Liver (tissue), 7 donors: ENCODE measurements at regions not wholly inside any gene's neighbourhood (a gene's known extent, or its start where the extent isn't known, plus 50 kb on each side); places are given as distances from the start of the nearest gene placed in this dataset.

Experiments
- DNase-seq: peaks from one replicate; pipeline ENCODE4 v3.0.0-alpha.2; 2017; ENCODE audit warnings: low spot score
- H3K27ac ChIP-seq, 2 donors: one replicate each; pipeline ENCODE4 v1.7.0; 2013; ENCODE audit warnings: inconsistent platforms in 2 of 2, low read length in 2 of 2, control low read depth in 1 of 2, low read depth in 1 of 2, mild to moderate bottlenecking in 1 of 2
- H3K27me3 ChIP-seq, 4 donors: one replicate each; pipeline versions ENCODE4 v1.6.1 to v1.7.0; 2013; ENCODE audit warnings: low read length in 3 of 4, inconsistent platforms in 1 of 4, mild to moderate bottlenecking in 1 of 4, moderate library complexity in 1 of 4; ENCODE audit not compliant: control insufficient read depth in 4 of 4, insufficient read depth in 4 of 4
- H3K36me3 ChIP-seq, 4 donors: one replicate each; pipeline versions ENCODE4 v1.6.1 to v1.7.0; 2013; ENCODE audit warnings: low read length in 3 of 4, mild to moderate bottlenecking in 3 of 4, low read depth in 1 of 4, moderate library complexity in 1 of 4; ENCODE audit not compliant: control insufficient read depth in 4 of 4, insufficient read depth in 3 of 4
- H3K4me1 ChIP-seq, 4 donors: one replicate each; pipeline versions ENCODE4 v1.6.1 to v1.7.0; 2013; ENCODE audit warnings: low read length in 3 of 4, mild to moderate bottlenecking in 3 of 4, moderate library complexity in 1 of 4; ENCODE audit not compliant: control insufficient read depth in 4 of 4, insufficient read depth in 4 of 4
- H3K4me3 ChIP-seq, 3 donors: one replicate each; pipeline versions ENCODE4 v1.6.1 to v1.7.0; 2013; ENCODE audit warnings: low read length in 3 of 3, control low read depth in 1 of 3, low read depth in 1 of 3, mild to moderate bottlenecking in 1 of 3
- H3K9ac ChIP-seq, 2 donors: one replicate each; pipeline ENCODE4 v1.7.0; 2013; ENCODE audit warnings: low read length in 2 of 2, mild to moderate bottlenecking in 2 of 2, moderate library complexity in 2 of 2, control low read depth in 1 of 2, low read depth in 1 of 2
- H3K9me3 ChIP-seq, 4 donors: one replicate each; pipeline versions ENCODE4 v1.6.1 to v1.7.0; 2013; ENCODE audit warnings: low read length in 3 of 4; ENCODE audit not compliant: control insufficient read depth in 4 of 4
- EGR1 ChIP-seq, 2 donors: IDR thresholded peaks; 2 replicates each; pipeline ENCODE4 v1.6.1; 2016 to 2018; ENCODE audit warnings: antibody characterized with exemption in 2 of 2, low read depth in 2 of 2
- FOXA2 ChIP-seq: IDR thresholded peaks from 2 replicates; pipeline ENCODE4 v1.6.1; 2016; ENCODE audit warnings: antibody characterized with exemption
- GABPA ChIP-seq, 2 donors: IDR thresholded peaks in 1 of 2; conservative IDR thresholded peaks in 1 of 2; 2 replicates each; pipeline ENCODE4 v1.6.1; 2016; ENCODE audit warnings: antibody characterized with exemption in 2 of 2, mild to moderate bottlenecking in 1 of 2, moderate library complexity in 1 of 2
- HNF4A ChIP-seq, 2 donors: conservative IDR thresholded peaks; 2 replicates each; pipeline ENCODE4 v1.6.1; 2016; ENCODE audit warnings: antibody characterized with exemption in 2 of 2, mild to moderate bottlenecking in 2 of 2
- HNF4G ChIP-seq: IDR thresholded peaks from 2 replicates; pipeline ENCODE4 v1.6.1; 2016; ENCODE audit warnings: antibody characterized with exemption
- JUND ChIP-seq, 2 donors: IDR thresholded peaks; 2 replicates each; pipeline ENCODE4 v1.6.1; 2016; ENCODE audit warnings: antibody characterized with exemption in 2 of 2
- NR2F2 ChIP-seq: IDR thresholded peaks from 2 replicates; pipeline ENCODE4 v1.6.1; 2016; ENCODE audit warnings: antibody characterized with exemption
- RAD21 ChIP-seq, 2 donors: IDR thresholded peaks; 2 replicates each; pipeline ENCODE4 v1.6.1; 2016; ENCODE audit warnings: antibody characterized with exemption in 2 of 2, mild to moderate bottlenecking in 2 of 2
- RXRA ChIP-seq, 2 donors: IDR thresholded peaks; 2 replicates each; pipeline ENCODE4 v1.6.1; 2017 to 2018; ENCODE audit warnings: antibody characterized with exemption in 2 of 2, mild to moderate bottlenecking in 1 of 2
- YY1 ChIP-seq: IDR thresholded peaks from 2 replicates; pipeline ENCODE4 v1.6.1; 2016; ENCODE audit warnings: antibody characterized with exemption, mild to moderate bottlenecking
- WGBS: extraction: QIAGEN DNeasy Blood & Tissue Kit; methylation state at CpG from one replicate; pipeline ENCODE4 v1.1.7; 2013; 5-methylcytosine and 5-hydroxymethylcytosine counted together
- TF ChIP-seq, protein P1 (sequence below): IDR thresholded peaks from 2 replicates; pipeline ENCODE4 v1.6.1; 2016; ENCODE audit warnings: antibody characterized with exemption
- TF ChIP-seq, protein P2 (sequence below): IDR thresholded peaks from 2 replicates; pipeline ENCODE4 v1.6.1; 2016; ENCODE audit warnings: antibody characterized with exemption
- donor health status: healthy.
- donor health status: healthy.
- donor health status: healthy.
- donor health status: healthy.

DNA sequence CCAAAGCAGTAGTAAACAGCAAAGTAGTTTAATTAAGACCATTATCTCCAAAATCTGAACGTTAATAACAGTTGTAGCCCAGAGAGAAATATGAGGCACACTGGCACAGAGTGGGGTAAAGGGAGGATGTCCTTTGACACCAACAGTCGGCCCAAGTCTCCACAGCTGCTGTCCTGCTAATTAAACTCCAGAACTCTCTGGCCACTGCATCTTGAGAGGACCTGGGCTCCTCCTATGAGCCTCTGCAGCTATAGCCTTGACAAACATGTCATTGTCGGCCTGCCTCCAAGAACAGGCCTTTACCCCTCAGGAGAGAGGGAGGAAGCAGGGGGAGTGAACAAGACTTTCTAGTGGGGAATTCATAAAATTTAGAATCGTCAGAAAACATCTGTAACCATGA lies 1170.4 kb downstream of the UQCRFS1 start (continued):
- TF ChIP-seq, protein P1, sequence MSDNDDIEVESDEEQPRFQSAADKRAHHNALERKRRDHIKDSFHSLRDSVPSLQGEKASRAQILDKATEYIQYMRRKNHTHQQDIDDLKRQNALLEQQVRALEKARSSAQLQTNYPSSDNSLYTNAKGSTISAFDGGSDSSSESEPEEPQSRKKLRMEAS: no peak

DNA sequence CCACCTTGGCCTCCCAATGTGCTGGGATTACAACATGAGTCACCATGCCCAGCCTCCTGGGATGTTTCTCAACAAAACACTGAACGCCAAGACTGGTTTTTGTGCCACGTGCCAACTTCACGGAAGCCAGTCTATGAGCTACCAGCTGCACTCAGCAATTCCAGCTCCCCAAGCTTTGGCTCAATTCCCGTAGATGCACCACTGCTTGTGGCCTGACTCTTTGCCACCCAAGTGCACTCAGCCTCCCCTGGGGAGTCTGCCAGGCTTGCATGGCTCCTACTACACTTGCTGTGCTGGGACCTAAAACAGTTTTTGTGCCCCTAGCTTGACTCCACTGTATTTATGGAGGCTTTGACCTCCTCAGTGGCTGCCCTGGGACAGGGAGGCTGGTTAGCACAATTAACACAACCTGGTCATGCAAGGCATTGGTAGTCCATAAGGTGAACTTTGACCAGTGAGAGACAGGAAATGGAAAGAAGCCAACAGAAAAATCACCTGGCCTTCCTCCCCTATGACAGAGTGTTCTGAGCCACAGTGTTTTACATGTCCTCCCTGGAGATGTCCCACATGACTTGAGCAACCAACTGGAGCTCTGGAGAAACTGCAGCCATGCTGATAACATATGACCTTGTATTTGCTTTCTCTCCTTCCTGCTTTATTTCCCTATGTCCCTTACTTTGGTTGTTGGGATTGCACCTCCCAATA lies 1173.1 kb downstream of the UQCRFS1 start:
- 64% methylated on average over 4 of the region's 4 CpGs for WGBS
- H3K4me3 ChIP-seq: no peak overlapping the region
- no peak for DNase-seq
- no peak for TF ChIP-seq HNF4A (conservative IDR thresholded peaks at IDR 0.05)
- H3K9ac ChIP-seq: no peak overlapping the region
- no peaks in the 10 kb centered on the region for H3K4me1 ChIP-seq
- H3K36me3 ChIP-seq: no peaks in the 10 kb centered on the region
- no peak overlapping the region for H3K27ac ChIP-seq
- peaks cover 0 to 5% (median 3%) of the 10 kb centered on the region in 4 donors for H3K9me3 ChIP-seq
- no peaks in the 10 kb centered on the region for H3K27me3 ChIP-seq

DNA sequence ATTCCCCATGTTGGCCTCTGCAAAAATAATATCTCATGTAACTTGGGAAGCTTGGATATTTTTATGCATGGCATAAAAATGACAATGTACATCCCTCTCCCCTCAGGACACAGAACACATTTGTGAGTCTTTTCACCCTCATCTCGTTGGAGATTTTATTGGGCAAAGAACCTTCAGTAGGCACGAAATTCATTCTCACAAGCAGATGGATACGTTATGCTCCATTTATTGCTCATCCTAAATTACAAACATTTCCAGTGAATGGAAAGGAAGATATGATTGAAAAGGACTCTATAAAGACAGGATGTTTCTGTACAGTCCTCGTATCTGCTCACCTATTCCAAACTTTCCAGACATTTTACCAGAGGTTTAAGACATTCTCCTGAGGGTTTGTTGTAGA lies 1175.8 kb downstream of the UQCRFS1 start:
- no peak for DNase-seq
- WGBS: 45% methylated on average over 4 of the region's 4 CpGs
- no peak overlapping the region for H3K9ac ChIP-seq
- peaks cover 0 to 5% (median 3%) of the 10 kb centered on the region in 4 donors for H3K9me3 ChIP-seq
- TF ChIP-seq JUND (IDR thresholded peaks at IDR 0.05) (no peak), EGR1 (IDR thresholded peaks at IDR 0.05; ENCODE audit: low read depth in 2 of 2) (no peak), GABPA (IDR thresholded peaks at IDR 0.05 in 1 of 2, conservative IDR thresholded peaks at IDR 0.05 in 1 of 2) (no peak), RAD21 (IDR thresholded peaks at IDR 0.05) (no peak), YY1 (no peak), RXRA (IDR thresholded peaks at IDR 0.05) (no peak), NR2F2 (no peak), FOXA2 (no peak)
- TF ChIP-seq, protein P2, sequence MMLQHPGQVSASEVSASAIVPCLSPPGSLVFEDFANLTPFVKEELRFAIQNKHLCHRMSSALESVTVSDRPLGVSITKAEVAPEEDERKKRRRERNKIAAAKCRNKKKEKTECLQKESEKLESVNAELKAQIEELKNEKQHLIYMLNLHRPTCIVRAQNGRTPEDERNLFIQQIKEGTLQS: no peak
- TF ChIP-seq, protein P1: no peak
- no peak overlapping the region for H3K4me3 ChIP-seq
- H3K27me3 ChIP-seq: no peaks in the 10 kb centered on the region
- H3K36me3 ChIP-seq: no peaks in the 10 kb centered on the region
- H3K27ac ChIP-seq: no peak overlapping the region
- H3K4me1 ChIP-seq: no peaks in the 10 kb centered on the region

DNA sequence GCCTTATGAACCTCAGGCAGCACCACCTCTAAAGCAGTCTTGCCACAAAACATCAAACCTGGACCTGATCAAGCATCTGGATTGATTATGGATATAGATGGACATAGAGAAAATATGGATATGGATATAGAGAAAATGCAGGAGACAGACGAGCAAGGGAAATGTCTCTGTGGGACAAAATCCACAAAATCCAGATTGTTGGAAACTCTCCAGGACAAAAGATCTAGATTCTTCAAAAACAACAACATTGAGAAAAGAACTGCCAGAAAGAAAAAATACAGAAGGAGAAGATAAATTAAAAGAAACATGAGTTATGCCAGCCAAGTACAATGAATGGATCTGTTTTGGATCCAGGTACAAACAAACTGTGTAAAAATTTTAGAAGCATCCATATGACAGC lies 1176.5 kb downstream of the UQCRFS1 start:
- peaks cover 0 to 3% (median 2%) of the 10 kb centered on the region in 4 donors for H3K9me3 ChIP-seq
- DNase-seq: no peak
- H3K36me3 ChIP-seq: no peaks in the 10 kb centered on the region
- H3K9ac ChIP-seq: no peak overlapping the region
- TF ChIP-seq RXRA (IDR thresholded peaks at IDR 0.05) (no peak), HNF4G (no peak), NR2F2 (no peak), YY1 (no peak)
- 64% methylated on average over 1 of the region's 1 CpG for WGBS
- no peaks in the 10 kb centered on the region for H3K4me1 ChIP-seq
- no peak overlapping the region for H3K27ac ChIP-seq
- no peak overlapping the region for H3K4me3 ChIP-seq
- H3K27me3 ChIP-seq: no peaks in the 10 kb centered on the region
